Activated CD8-positive, alpha-beta memory T cell treated with anti-CD3 and anti-CD28 coated beads, Interleukin-2, amount 10 ng/mL, durations not matched to agents 7 days and 5 days (primary cell): ENCODE measurements at regions not wholly inside any gene's neighbourhood (a gene's known extent, or its start where the extent isn't known, plus 50 kb on each side); places are given as distances from the start of the nearest gene placed in this dataset.

Experiments
- ATAC-seq: fragments of 150-1000 bp; cut with Tn5 transposase; one replicate; pipeline ENCODE4 v1.10.0; 2021; ENCODE audit warnings: moderate library complexity
- CTCF ChIA-PET: fragments of 350-600 bp; sonication (Branson Sonifier 250); formaldehyde crosslinking; loops from one replicate; lab custom pipeline; 2021; ENCODE audit warnings: antibody characterized with exemption; lab: Charles Lee
- DNase-seq: peaks from one replicate; pipeline ENCODE4 v3.0.0-alpha.2; 2020
- H3K27ac Mint-ChIP-seq: one replicate; pipeline ENCODE4 v1.8.0; 2021; ENCODE audit warnings: mild to moderate bottlenecking, mixed read lengths
- H3K27me3 Mint-ChIP-seq: one replicate; pipeline ENCODE4 v1.8.0; 2021; ENCODE audit warnings: mixed read lengths
- H3K36me3 Mint-ChIP-seq: one replicate; pipeline ENCODE4 v1.8.0; 2021; ENCODE audit warnings: mild to moderate bottlenecking, mixed read lengths
- H3K4me1 Mint-ChIP-seq: one replicate; pipeline ENCODE4 v1.8.0; 2021; ENCODE audit warnings: mixed read lengths
- H3K4me3 Mint-ChIP-seq: one replicate; pipeline ENCODE4 v1.8.0; 2021; ENCODE audit warnings: mild to moderate bottlenecking, moderate library complexity, mixed read lengths
- H3K9me3 Mint-ChIP-seq: one replicate; pipeline ENCODE4 v1.8.0; 2022; ENCODE audit warnings: low read depth, mixed read lengths

GRCh38 chr2:222805591-222806304 lies 55.1 kb upstream of the ACSL3 start:
- DNase-seq (no peak), ATAC-seq (no peak)
- H3K4me3 Mint-ChIP-seq = no peak overlapping the region
- CTCF ChIA-PET = no interaction called here
- no peaks in the 10 kb centered on the region for H3K9me3 Mint-ChIP-seq
- H3K27ac Mint-ChIP-seq = no peak overlapping the region
- H3K36me3 Mint-ChIP-seq = no peaks in the 10 kb centered on the region
- peaks cover 30% of the 10 kb centered on the region for H3K27me3 Mint-ChIP-seq
- H3K4me1 Mint-ChIP-seq = peaks cover 3% of the 10 kb centered on the region

GRCh38 chr2:222806526-222807137 lies 54.2 kb upstream of the ACSL3 start:
- ATAC-seq = no peak
- DNase-seq = no peak
- no peak overlapping the region for H3K4me3 Mint-ChIP-seq
- CTCF ChIA-PET = no interaction called here
- no peaks in the 10 kb centered on the region for H3K9me3 Mint-ChIP-seq
- peaks cover 3% of the 10 kb centered on the region for H3K4me1 Mint-ChIP-seq
- peaks cover 30% of the 10 kb centered on the region for H3K27me3 Mint-ChIP-seq
- H3K27ac Mint-ChIP-seq = no peak overlapping the region
- no peaks in the 10 kb centered on the region for H3K36me3 Mint-ChIP-seq

GRCh38 chr2:222807431-222807830 lies 53.4 kb upstream of the ACSL3 start:
- H3K36me3 Mint-ChIP-seq = no peaks in the 10 kb centered on the region
- H3K4me1 Mint-ChIP-seq = peaks cover 9% of the 10 kb centered on the region
- H3K4me3 Mint-ChIP-seq = no peak overlapping the region
- H3K9me3 Mint-ChIP-seq = no peaks in the 10 kb centered on the region
- CTCF ChIA-PET = interaction anchor here (1.3 kb wide), 1 partner anchor 10 kb away, joined by 5 read pairs; no protein-coding TSS in a partner anchor
- H3K27ac Mint-ChIP-seq = no peak overlapping the region
- no peak for DNase-seq
- H3K27me3 Mint-ChIP-seq = peaks cover 26% of the 10 kb centered on the region
- ATAC-seq = no peak

- H3K27me3 Mint-ChIP-seq = peaks cover 17% of the 10 kb centered on the region
- ATAC-seq (no peak), DNase-seq (no peak)
- no peak overlapping the region for H3K27ac Mint-ChIP-seq
- CTCF ChIA-PET = no interaction called here
- peaks cover 26% of the 10 kb centered on the region for H3K4me1 Mint-ChIP-seq
- no peak overlapping the region for H3K4me3 Mint-ChIP-seq
- no peaks in the 10 kb centered on the region for H3K9me3 Mint-ChIP-seq
- H3K36me3 Mint-ChIP-seq = no peaks in the 10 kb centered on the region
Measured at GRCh38 chr2:222809582-222809981, 51.3 kb upstream of the ACSL3 start.

GRCh38 chr2:222810044-222810443 lies 50.8 kb upstream of the ACSL3 start:
- CTCF ChIA-PET = no interaction called here
- no peak overlapping the region for H3K4me3 Mint-ChIP-seq
- no peaks in the 10 kb centered on the region for H3K9me3 Mint-ChIP-seq
- no peaks in the 10 kb centered on the region for H3K36me3 Mint-ChIP-seq
- H3K27ac Mint-ChIP-seq = no peak overlapping the region
- H3K4me1 Mint-ChIP-seq = peaks cover 26% of the 10 kb centered on the region
- no peak for DNase-seq
- ATAC-seq = no peak
- H3K27me3 Mint-ChIP-seq = peaks cover 16% of the 10 kb centered on the region
